ENCODE measurements at regions not wholly inside any gene's neighbourhood (a gene's known extent, or its start where the extent isn't known, plus 50 kb on each side); places are given as distances from the start of the nearest gene placed in this dataset.

GRCh38 chr1:55329091-55329490, 113.9 kb upstream of the USP24 start:
- ATAC-seq (no peak), DNase-seq (ENCODE audit: low spot score) (no peak), FAIRE-seq (no peak)
- in situ Hi-C loops (cut with HindIII; ENCODE audit: extremely low pct_ligation_motif_present, low pct_unique_long_range_greater_than_20kb) (no loop called here), intact Hi-C loops (cut with micrococcal nuclease; ENCODE audit: unreplicated experiment) (no loop called here)
- ChIA-PET CTCF (ENCODE audit: low intra/inter-chr PET ratio, low total read pairs) (no interaction called here), POLR2A (no interaction called here)
- Histone ChIP-seq H3K9ac (ENCODE audit: insufficient read depth, low read depth, low read length) (no peak overlapping the region), H3K79me2 (ENCODE audit: insufficient read depth, low read length) (no peaks in the 10 kb centered on the region), H3K4me1 (ENCODE audit: insufficient read depth, low read length) (peaks cover 15% of the 10 kb centered on the region), H2AFZ (ENCODE audit: low read length) (no peak overlapping the region), H3K27ac (ENCODE audit: extremely low read length, insufficient read depth, low read length) (no peak overlapping the region), H3K4me2 (ENCODE audit: low read depth, low read length) (no peak overlapping the region), H3K9me3 (ENCODE audit: low read length) (no peaks in the 10 kb centered on the region), H4K20me1 (ENCODE audit: insufficient read depth, low read length) (no peaks in the 10 kb centered on the region), H3K4me3 (replicated peaks in 1 of 3; ENCODE audit: insufficient read depth in 1 of 3, low read depth in 2 of 3, low read length in 3 of 3) (no peak overlapping the region), H3K36me3 (replicated peaks in 1 of 2; ENCODE audit: control insufficient read depth in 1 of 2, insufficient read depth in 2 of 2, low read length in 2 of 2) (no peaks in the 10 kb centered on the region), H3K27me3 (ENCODE audit: control insufficient read depth in 1 of 2, insufficient read depth in 2 of 2, low read length in 2 of 2) (peaks cover 0 to under 1% of the 10 kb centered on the region in 2 experiments; a peak in 1 of 5 replicates)
- BruUV-seq (replicated peaks): no TSS peak
- no peak for TF ChIP-seq ZNF879 (CRISPR knock-in tag; IDR thresholded peaks at IDR 0.05)
- TF ChIP-seq ZMYM4 (CRISPR knock-in tag; IDR thresholded peaks at IDR 0.05): no peak
- TF ChIP-seq ZNF782 (CRISPR knock-in tag; IDR thresholded peaks at IDR 0.05; ENCODE audit: borderline replicate concordance): no peak
- TF ChIP-seq MYC (CRISPR knock-in tag; IDR thresholded peaks at IDR 0.05; ENCODE audit: borderline replicate concordance): no peak
- no peak for TF ChIP-seq AFF4 (CRISPR knock-in tag; IDR thresholded peaks at IDR 0.05)
- TF ChIP-seq ZNF234 (CRISPR knock-in tag; conservative IDR thresholded peaks at IDR 0.05): no peak
- TF ChIP-seq CREB1 (IDR thresholded peaks at IDR 0.05): no peak
- no peak for TF ChIP-seq CREB1 (CRISPR knock-in tag; IDR thresholded peaks at IDR 0.05)
- no peak for TF ChIP-seq EP300 (IDR thresholded peaks at IDR 0.05; ENCODE audit: low read depth in 2 of 2, low read length in 2 of 2)
- no peak for TF ChIP-seq EP300 (CRISPR knock-in tag; IDR thresholded peaks at IDR 0.05; ENCODE audit: borderline replicate concordance)
- 60% methylated on average over 4 of the region's 5 CpGs for WGBS (ENCODE audit: low lambda C conversion rate)
